Ovary (tissue), 3 donors: ENCODE measurements at regions not wholly inside any gene's neighbourhood (a gene's known extent, or its start where the extent isn't known, plus 50 kb on each side); places are given as distances from the start of the nearest gene placed in this dataset.

Experiments used
- CTCF ChIP-seq, 3 donors: fragments of 450-650 bp in 2 of 3; fragments of 200-600 bp in 1 of 3; IDR thresholded peaks; one replicate each; pipeline versions ENCODE4 v1.5.1 to v1.8.0; 2016 to 2022; ENCODE audit warnings: antibody characterized with exemption in 3 of 3, mild to moderate bottlenecking in 1 of 3
- EP300 ChIP-seq: sonication (generic); formaldehyde crosslinking; IDR thresholded peaks from one replicate; pipeline ENCODE4 v1.6.1; 2017; ENCODE audit warnings: antibody characterized with exemption
- POLR2A ChIP-seq: fragments of 450-650 bp; IDR thresholded peaks from one replicate; pipeline ENCODE4 v1.6.1; 2017; ENCODE audit warnings: antibody characterized with exemption, mild to moderate bottlenecking, moderate library complexity
- donor health status: DM: no; HTN: no; CAD: no.

GRCh38 chr3:95595416-95596075 is 1218.8 kb upstream of the EPHA6 start:
- TF ChIP-seq CTCF (IDR thresholded peaks at IDR 0.05) = no peak
- TF ChIP-seq POLR2A = no peak
- no peak for TF ChIP-seq EP300
